ENCODE measurements at regions not wholly inside any gene's neighbourhood (a gene's known extent, or its start where the extent isn't known, plus 50 kb on each side); places are given as distances from the start of the nearest gene placed in this dataset.

DNA sequence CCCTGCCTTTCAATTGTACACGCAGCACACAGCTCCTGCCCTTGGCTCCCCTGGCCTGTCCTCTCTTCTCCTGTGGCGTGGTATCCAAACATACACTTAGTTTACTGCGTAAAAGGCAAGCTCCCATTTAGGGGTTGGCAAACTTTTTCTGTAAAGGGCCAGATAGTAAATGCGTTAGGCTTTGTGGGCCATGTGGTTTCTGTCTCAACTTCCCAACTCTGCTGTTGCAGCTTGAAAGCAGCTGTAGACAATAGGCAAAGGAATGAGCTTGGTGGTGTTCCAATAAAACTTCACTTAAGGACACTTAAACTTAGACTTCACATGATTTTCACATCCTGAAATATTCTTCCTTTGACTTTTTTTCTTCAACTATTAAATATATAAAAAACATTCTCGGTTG lies 63.3 kb downstream of the RHOU start:
- TF ChIP-seq CTCF (IDR thresholded peaks at IDR 0.05; ENCODE audit: low read depth, low read length) (no peak), EZH2phosphoT487 (IDR thresholded peaks at IDR 0.05; ENCODE audit: low read depth) (no peak)

All from OCI-LY3 (cell line).